Loucy (cell line): ENCODE measurements at regions not wholly inside any gene's neighbourhood (a gene's known extent, or its start where the extent isn't known, plus 50 kb on each side); places are given as distances from the start of the nearest gene placed in this dataset.

Experiments
- EZH2phosphoT487 ChIP-seq: fragments of 200-600 bp; IDR thresholded peaks from 2 replicates; pipeline ENCODE4 v1.6.1; 2018; ENCODE audit warnings: antibody characterized with exemption, mild to moderate bottlenecking, moderate library complexity, borderline replicate concordance
- TF ChIP-seq, protein P1 (sequence below): fragments of 200-600 bp; sonication (generic); conservative IDR thresholded peaks from 2 replicates; pipeline ENCODE4 v1.5.1; 2014; ENCODE audit warnings: mild to moderate bottlenecking, antibody characterized with exemption, low read length

DNA sequence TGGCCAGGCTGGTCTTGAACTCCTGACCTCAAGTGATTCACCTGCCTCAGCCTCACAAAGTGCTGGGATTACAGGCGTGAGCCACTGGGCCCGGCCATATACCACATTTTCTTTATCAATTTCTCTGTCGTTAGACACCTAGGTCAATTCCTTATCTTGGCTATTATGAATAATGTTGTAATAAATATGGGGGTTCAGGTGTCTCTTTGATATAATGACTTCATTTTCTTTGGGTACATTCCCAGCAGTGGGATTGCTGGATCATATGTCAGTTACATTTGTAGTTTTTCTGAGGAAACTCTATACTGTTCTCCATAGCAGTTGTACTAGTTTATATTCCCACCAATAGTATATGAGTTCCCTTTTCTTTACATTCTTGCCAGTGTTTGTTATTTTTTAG lies 67.8 kb upstream of the DDHD1 start:
- TF ChIP-seq, protein P1, sequence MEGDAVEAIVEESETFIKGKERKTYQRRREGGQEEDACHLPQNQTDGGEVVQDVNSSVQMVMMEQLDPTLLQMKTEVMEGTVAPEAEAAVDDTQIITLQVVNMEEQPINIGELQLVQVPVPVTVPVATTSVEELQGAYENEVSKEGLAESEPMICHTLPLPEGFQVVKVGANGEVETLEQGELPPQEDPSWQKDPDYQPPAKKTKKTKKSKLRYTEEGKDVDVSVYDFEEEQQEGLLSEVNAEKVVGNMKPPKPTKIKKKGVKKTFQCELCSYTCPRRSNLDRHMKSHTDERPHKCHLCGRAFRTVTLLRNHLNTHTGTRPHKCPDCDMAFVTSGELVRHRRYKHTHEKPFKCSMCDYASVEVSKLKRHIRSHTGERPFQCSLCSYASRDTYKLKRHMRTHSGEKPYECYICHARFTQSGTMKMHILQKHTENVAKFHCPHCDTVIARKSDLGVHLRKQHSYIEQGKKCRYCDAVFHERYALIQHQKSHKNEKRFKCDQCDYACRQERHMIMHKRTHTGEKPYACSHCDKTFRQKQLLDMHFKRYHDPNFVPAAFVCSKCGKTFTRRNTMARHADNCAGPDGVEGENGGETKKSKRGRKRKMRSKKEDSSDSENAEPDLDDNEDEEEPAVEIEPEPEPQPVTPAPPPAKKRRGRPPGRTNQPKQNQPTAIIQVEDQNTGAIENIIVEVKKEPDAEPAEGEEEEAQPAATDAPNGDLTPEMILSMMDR, result no peak
- no peak for TF ChIP-seq EZH2phosphoT487
